H1 (cell line): ENCODE measurements at regions not wholly inside any gene's neighbourhood (a gene's known extent, or its start where the extent isn't known, plus 50 kb on each side); places are given as distances from the start of the nearest gene placed in this dataset.

Experiments used
- CTCF ChIA-PET: fragments of 300-600 bp; sonication (Branson Sonifier 250); formaldehyde crosslinking; loops from one replicate; lab custom pipeline; 2021; ENCODE audit not compliant: partially characterized antibody; lab: Charles Lee
- POLR2A ChIA-PET: fragments of 300-600 bp; sonication (Branson Sonifier 250); formaldehyde crosslinking; loops from one replicate; lab custom pipeline; 2021; ENCODE audit warnings: inconsistent platforms; ENCODE audit not compliant: partially characterized antibody; lab: Charles Lee
- DNase-seq, 2 experiments: peaks; one replicate each; pipeline versions ENCODE4 v3.0.0 to v3.0.0-alpha.2; 2010 to 2022; ENCODE audit warnings: low spot score in 2 of 2, low read depth in 1 of 2, mixed read lengths in 1 of 2
- FAIRE-seq: peaks from 2 replicates; lab custom pipeline; 2011; peaks lifted over from hg19 to GRCh38; lab: Jason Lieb, UNC
- H2AFZ ChIP-seq: 2 replicates; pipeline ENCODE4 v1.8.1; 2012; ENCODE audit warnings: low read length, inconsistent platforms
- H2AK5ac ChIP-seq: 2 replicates; pipeline ENCODE4 v1.6.1; 2013; ENCODE audit warnings: low read depth, low read length
- H2BK120ac ChIP-seq: replicated peaks from 2 replicates; pipeline ENCODE3; 2013; ENCODE audit warnings: low read depth, low read length, inconsistent platforms
- H2BK12ac ChIP-seq: 2 replicates; pipeline ENCODE4 v1.6.1; 2013; ENCODE audit warnings: low read depth, low read length
- H2BK15ac ChIP-seq: 2 replicates; pipeline ENCODE4 v1.6.1; 2013; ENCODE audit warnings: low read length
- H2BK20ac ChIP-seq: 2 replicates; pipeline ENCODE4 v1.6.1; 2013; ENCODE audit warnings: low read length
- H2BK5ac ChIP-seq: 2 replicates; pipeline ENCODE4 v1.6.1; 2013; ENCODE audit warnings: low read depth, low read length
- H3K14ac ChIP-seq: 2 replicates; pipeline ENCODE4 v1.6.1; 2013; ENCODE audit warnings: inconsistent platforms; ENCODE audit not compliant: insufficient read length
- H3K18ac ChIP-seq: 2 replicates; pipeline ENCODE4 v1.6.1; 2013; ENCODE audit warnings: low read length; ENCODE audit errors: extremely low read depth
- H3K23ac ChIP-seq: 2 replicates; pipeline ENCODE4 v1.6.1; 2013; ENCODE audit warnings: inconsistent platforms; ENCODE audit not compliant: insufficient read length
- H3K23me2 ChIP-seq: 2 replicates; pipeline ENCODE4 v1.6.1; 2013; ENCODE audit warnings: low read depth, low read length
- H3K27ac ChIP-seq: 2 replicates; pipeline ENCODE4 v1.6.1; 2011; ENCODE audit warnings: low read depth, low read length, inconsistent platforms
- H3K27me3 ChIP-seq, 4 experiments: replicated peaks in 1 of 4; 1 replicate in 1 of 4; 2 replicates in 3 of 4; pipeline versions ENCODE4 v1.6.1 to v1.8.1; 2011 to 2013; ENCODE audit warnings: low read length in 3 of 4, mild to moderate bottlenecking in 3 of 4, inconsistent platforms in 2 of 4, mixed read lengths in 2 of 4, moderate library complexity in 1 of 4; ENCODE audit not compliant: control insufficient read depth in 3 of 4, insufficient read depth in 3 of 4; ENCODE audit errors: extremely low read depth in 1 of 4
- H3K36me3 ChIP-seq, 4 experiments: 2 replicates each; pipeline versions ENCODE4 v1.6.1 to v1.8.1; 2011 to 2013; ENCODE audit warnings: mild to moderate bottlenecking in 4 of 4, low read length in 3 of 4, moderate library complexity in 2 of 4, control low read depth in 1 of 4, inconsistent platforms in 1 of 4; ENCODE audit not compliant: insufficient read depth in 4 of 4, control insufficient read depth in 2 of 4
- H3K4ac ChIP-seq: replicated peaks from 2 replicates; pipeline ENCODE3; 2013; ENCODE audit warnings: low read length, low read depth, mixed read lengths, inconsistent platforms; ENCODE audit not compliant: insufficient read length
- H3K4me1 ChIP-seq, 4 experiments: replicated peaks in 1 of 4; 1 replicate in 1 of 4; 2 replicates in 3 of 4; pipeline versions ENCODE4 v1.6.1 to v1.8.1; 2011 to 2013; ENCODE audit warnings: low read length in 3 of 4, inconsistent platforms in 2 of 4, mixed read lengths in 1 of 4; ENCODE audit not compliant: insufficient read depth in 4 of 4, control insufficient read depth in 3 of 4
- H3K4me2 ChIP-seq, 2 experiments: 2 replicates each; pipeline versions ENCODE4 v1.6.1 to v1.8.1; 2011 to 2013; ENCODE audit warnings: low read depth in 2 of 2, low read length in 2 of 2, control low read depth in 1 of 2, inconsistent platforms in 1 of 2, mild to moderate bottlenecking in 1 of 2; ENCODE audit not compliant: insufficient read depth in 1 of 2
- H3K4me3 ChIP-seq, 4 experiments: fragments of 200-600, 300-600 bp in 1 of 4; sonication (generic), shearing (Covaris generic), sonication (Bioruptor Twin) in 1 of 4; 2 replicates each; pipeline versions ENCODE4 v1.5.1 to v1.8.1; 2011 to 2016; ENCODE audit warnings: low read length in 4 of 4, low read depth in 3 of 4, control low read depth in 2 of 4, inconsistent platforms in 2 of 4, mild to moderate bottlenecking in 2 of 4, mixed read lengths in 1 of 4, moderate library complexity in 1 of 4; ENCODE audit not compliant: insufficient read depth in 2 of 4; ENCODE audit errors: extremely low read depth in 1 of 4
- H3K56ac ChIP-seq: replicated peaks from 2 replicates; pipeline ENCODE3; 2013; ENCODE audit warnings: low read depth, mild to moderate bottlenecking, mixed read lengths, low read length, inconsistent platforms; ENCODE audit not compliant: insufficient read length
- H3K79me1 ChIP-seq: 2 replicates; pipeline ENCODE4 v1.6.1; 2013; ENCODE audit warnings: low read depth, low read length, control low read depth
- H3K79me2 ChIP-seq, 2 experiments: 2 replicates each; pipeline versions ENCODE4 v1.6.1 to v1.8.1; 2012 to 2013; ENCODE audit warnings: low read length in 2 of 2, mild to moderate bottlenecking in 2 of 2, inconsistent platforms in 1 of 2; ENCODE audit not compliant: insufficient read depth in 2 of 2, control insufficient read depth in 1 of 2
- H3K9ac ChIP-seq, 4 experiments: replicated peaks in 1 of 4; 1 replicate in 1 of 4; 2 replicates in 3 of 4; pipeline versions ENCODE4 v1.6.1 to v1.8.1; 2011 to 2013; ENCODE audit warnings: low read depth in 3 of 4, low read length in 3 of 4, control low read depth in 2 of 4, mild to moderate bottlenecking in 2 of 4, moderate library complexity in 2 of 4, inconsistent platforms in 1 of 4; ENCODE audit errors: extremely low read depth in 1 of 4
- H3K9me3 ChIP-seq, 2 experiments: 2 replicates each; pipeline versions ENCODE4 v1.6.1 to v1.8.1; 2012 to 2013; ENCODE audit warnings: mild to moderate bottlenecking in 2 of 2, moderate library complexity in 2 of 2, control low read depth in 1 of 2, inconsistent platforms in 1 of 2, low read depth in 1 of 2, low read length in 1 of 2, mixed read lengths in 1 of 2; ENCODE audit not compliant: insufficient read depth in 2 of 2
- H4K20me1 ChIP-seq, 2 experiments: replicated peaks in 1 of 2; 2 replicates each; pipeline versions ENCODE3 to v1.8.1; 2011 to 2013; ENCODE audit warnings: inconsistent platforms in 2 of 2, low read length in 2 of 2, mild to moderate bottlenecking in 1 of 2; ENCODE audit not compliant: insufficient read depth in 2 of 2, control insufficient read depth in 1 of 2
- H4K5ac ChIP-seq: 2 replicates; pipeline ENCODE4 v1.6.1; 2013; ENCODE audit warnings: low read length, low read depth, mixed read lengths, inconsistent platforms; ENCODE audit not compliant: insufficient read length
- H4K8ac ChIP-seq: 2 replicates; pipeline ENCODE4 v1.8.0; 2013; ENCODE audit warnings: mild to moderate bottlenecking, moderate library complexity, low read length, inconsistent platforms; ENCODE audit not compliant: insufficient read depth; ENCODE audit errors: extremely low read depth
- H4K91ac ChIP-seq: replicated peaks from 2 replicates; pipeline ENCODE3; 2013; ENCODE audit warnings: low read length, mixed read lengths, inconsistent platforms; ENCODE audit not compliant: insufficient read length
- ATF2 ChIP-seq: IDR thresholded peaks from 2 replicates; pipeline ENCODE4 v1.6.1; 2012; ENCODE audit warnings: low read length, inconsistent platforms
- CBX8 ChIP-seq: fragments of 300-800, 300-1000 bp; sonication (generic); IDR thresholded peaks from 2 replicates; pipeline ENCODE4 v1.7.1; 2016; ENCODE audit warnings: low read depth, low read length, borderline replicate concordance
- EGR1 ChIP-seq: IDR thresholded peaks from 2 replicates; pipeline ENCODE4 v1.6.1; 2011; ENCODE audit warnings: low read depth, low read length, borderline replicate concordance
- EZH2 ChIP-seq: fragments of 200-600 bp; sonication (generic); IDR thresholded peaks from 2 replicates; pipeline ENCODE4 v1.7.1; 2012; ENCODE audit warnings: low read depth, mild to moderate bottlenecking, moderate library complexity, low read length, inconsistent platforms; ENCODE audit not compliant: severe bottlenecking
- FOSL1 ChIP-seq: IDR thresholded peaks from 2 replicates; pipeline ENCODE4 v1.6.1; 2011; ENCODE audit warnings: mild to moderate bottlenecking, low read depth, low read length, moderate library complexity; ENCODE audit not compliant: insufficient read depth
- RAD21 ChIP-seq, 2 experiments: IDR thresholded peaks in 1 of 2; conservative IDR thresholded peaks in 1 of 2; 2 replicates each; pipeline ENCODE4 v1.6.1; 2011; ENCODE audit warnings: low read depth in 2 of 2, low read length in 2 of 2, improper control_type of control experiment in 1 of 2, inconsistent platforms in 1 of 2, mild to moderate bottlenecking in 1 of 2, moderate library complexity in 1 of 2
- RNF2 ChIP-seq: fragments of 200-900, 300-1000 bp; sonication (generic); IDR thresholded peaks from 2 replicates; pipeline ENCODE4 v1.7.1; 2016; ENCODE audit warnings: borderline replicate concordance, low read depth, mild to moderate bottlenecking, antibody characterized with exemption, low read length; ENCODE audit not compliant: poor library complexity, severe bottlenecking; ENCODE audit errors: missing control alignments
- SIRT6 ChIP-seq: IDR thresholded peaks from one replicate; pipeline ENCODE4 v1.7.1; 2012; ENCODE audit warnings: low read length, inconsistent platforms
- USF2 ChIP-seq: IDR thresholded peaks from 2 replicates; pipeline ENCODE4 v1.6.1; 2011; ENCODE audit warnings: low read length, improper control_type of control experiment

GRCh38 chr6:14944593-14944992, 301.3 kb upstream of the JARID2 start:
- H3K4me3 ChIP-seq = no peak overlapping the region
- H3K9me3 ChIP-seq = no peaks in the 10 kb centered on the region
- no peak overlapping the region for H4K8ac ChIP-seq
- H2BK5ac ChIP-seq = no peak overlapping the region
- H3K79me1 ChIP-seq = 0 out of 2 replicates have a peak, but pooled peaks cover 2% of the 10 kb centered on the region
- no peaks in the 10 kb centered on the region for H3K4me1 ChIP-seq
- H3K4ac ChIP-seq = no peak overlapping the region
- no peak overlapping the region for H3K9ac ChIP-seq
- CTCF ChIA-PET = interaction anchor here (1.3 kb wide), 1 partner anchor 60 kb away, joined by 4 read pairs; no protein-coding TSS in a partner anchor
- H4K5ac ChIP-seq = no peak overlapping the region
- no peak overlapping the region for H2BK12ac ChIP-seq
- POLR2A ChIA-PET = no interaction called here
- no peak overlapping the region for H4K91ac ChIP-seq
- H3K23ac ChIP-seq = no peak overlapping the region
- no peak overlapping the region for H3K56ac ChIP-seq
- H2BK15ac ChIP-seq = no peak overlapping the region
- no peak overlapping the region for H2BK20ac ChIP-seq
- H2AFZ ChIP-seq = no peak overlapping the region
- no peak overlapping the region for H2BK120ac ChIP-seq
- H3K27ac ChIP-seq = no peak overlapping the region
- H3K18ac ChIP-seq = no peak overlapping the region
- H4K20me1 ChIP-seq = no peaks in the 10 kb centered on the region
- no peaks in the 10 kb centered on the region for H3K27me3 ChIP-seq
- H3K23me2 ChIP-seq = no peaks in the 10 kb centered on the region
- no peak for DNase-seq
- no peaks in the 10 kb centered on the region for H3K79me2 ChIP-seq
- H3K36me3 ChIP-seq = no peaks in the 10 kb centered on the region
- no peak overlapping the region for H2AK5ac ChIP-seq
- no peak overlapping the region for H3K14ac ChIP-seq
- no peak overlapping the region for H3K4me2 ChIP-seq
- FAIRE-seq = no peak
- TF ChIP-seq EZH2 (no peak), RAD21 (IDR thresholded peaks at IDR 0.05 in 1 of 2, conservative IDR thresholded peaks at IDR 0.05 in 1 of 2; ENCODE audit: low read depth in 2 of 2, low read length in 2 of 2) (no peak), ATF2 (no peak), FOSL1 (no peak), EGR1 (no peak), RNF2 (no peak), USF2 (no peak), SIRT6 (no peak), CBX8 (no peak)
